Upper lobe of left lung (tissue), 6 donors: ENCODE measurements at regions not wholly inside any gene's neighbourhood (a gene's known extent, or its start where the extent isn't known, plus 50 kb on each side); places are given as distances from the start of the nearest gene placed in this dataset.

Experiments used
- ATAC-seq, 2 donors: fragments of 200-7000 bp; cut with Tn5 transposase; one replicate each; pipeline ENCODE4 v1.9.1; 2022; ENCODE audit warnings: mild to moderate bottlenecking in 2 of 2, moderate library complexity in 2 of 2; ENCODE audit not compliant: low FRiP score in 2 of 2
- DNase-seq, 2 donors: peaks; one replicate each; pipeline ENCODE4 v3.0.0-alpha.2; 2019 to 2020
- H3K27ac ChIP-seq, 4 donors: fragments of 200-600 bp; sonication (generic); one replicate each; pipeline ENCODE4 v1.5.1; 2016 to 2019
- H3K27me3 ChIP-seq, 4 donors: fragments of 200-600 bp; sonication (generic); one replicate each; pipeline ENCODE4 v1.5.1; 2017 to 2019
- H3K36me3 ChIP-seq, 4 donors: fragments of 200-600 bp; sonication (generic); one replicate each; pipeline ENCODE4 v1.5.1; 2016 to 2019
- H3K4me1 ChIP-seq, 4 donors: fragments of 200-600 bp; sonication (generic); one replicate each; pipeline ENCODE4 v1.5.1; 2018 to 2019
- H3K4me3 ChIP-seq, 4 donors: fragments of 200-600 bp; sonication (generic); one replicate each; pipeline ENCODE4 v1.5.1; 2017 to 2019; ENCODE audit warnings: mild to moderate bottlenecking in 2 of 4, moderate library complexity in 1 of 4
- H3K9me3 ChIP-seq, 4 donors: fragments of 200-600 bp; sonication (generic); one replicate each; pipeline ENCODE4 v1.5.1; 2018 to 2019
- EP300 ChIP-seq, 4 donors: sonication (generic); formaldehyde crosslinking; IDR thresholded peaks; one replicate each; pipeline ENCODE4 v1.5.1; 2017; ENCODE audit warnings: antibody characterized with exemption in 4 of 4, control low read depth in 2 of 4
- POLR2A ChIP-seq, 4 donors: fragments of 450-650 bp; IDR thresholded peaks; one replicate each; pipeline ENCODE4 v1.5.1; 2016 to 2017; ENCODE audit warnings: antibody characterized with exemption in 4 of 4, mild to moderate bottlenecking in 2 of 4
- POLR2AphosphoS5 ChIP-seq, 2 donors: sonication (generic); formaldehyde crosslinking; IDR thresholded peaks; one replicate each; pipeline ENCODE4 v1.5.1; 2017; ENCODE audit warnings: antibody characterized with exemption in 2 of 2
- WGBS, 2 donors: methylation state at CpG; one replicate each; pipeline ENCODE4 v1.1.5; 2017 to 2018; 5-methylcytosine and 5-hydroxymethylcytosine counted together
- small RNA-seq, 4 donors: library from RNA; depleted of rRNA; stranded (forward); fragments of <200 nt; gene quantifications; one replicate each; pipeline ENCODE3, GENCODE V24; 2016
- TF ChIP-seq, protein P1 (sequence below), 6 experiments: fragments of 450-650 bp in 4 of 6; fragments of 200-600 bp in 2 of 6; sonication (generic) in 2 of 6; IDR thresholded peaks; one replicate each; pipeline ENCODE4 v1.5.1; 2016 to 2019; ENCODE audit warnings: antibody characterized with exemption in 6 of 6
- donor health status: DM: no; HTN: no; CAD: no; lungs with moderate emphysema.
- donor health status: DM: no; HTN: yes; CAD: no; lungs with severe emphysema.

DNA sequence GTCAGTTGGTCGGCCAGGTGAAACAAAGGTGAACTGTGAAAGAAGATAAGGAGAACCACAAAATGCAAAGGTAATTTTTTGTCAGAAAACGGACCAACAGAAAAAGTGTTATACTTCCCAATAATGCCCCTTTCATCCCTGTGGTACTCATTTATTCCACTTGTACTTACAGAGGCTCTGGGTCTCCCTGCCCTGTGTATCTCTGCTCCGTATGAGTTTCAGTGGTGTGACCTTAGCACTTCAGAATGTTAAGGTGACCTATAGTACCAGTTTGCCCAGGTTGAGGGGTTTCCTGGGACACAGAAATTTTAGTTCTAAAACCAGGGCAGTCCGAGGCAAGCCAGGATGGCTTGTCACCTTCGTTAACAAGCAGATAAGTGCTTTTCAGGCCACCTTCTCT, 254.8 kb downstream of the OLFM3 start:
- DNase-seq (no peak), ATAC-seq (no peak)
- TF ChIP-seq POLR2AphosphoS5 (IDR thresholded peaks at IDR 0.05) (no peak), EP300 (IDR thresholded peaks at IDR 0.05) (no peak), POLR2A (IDR thresholded peaks at IDR 0.05) (no peak)
- TF ChIP-seq, protein P1, sequence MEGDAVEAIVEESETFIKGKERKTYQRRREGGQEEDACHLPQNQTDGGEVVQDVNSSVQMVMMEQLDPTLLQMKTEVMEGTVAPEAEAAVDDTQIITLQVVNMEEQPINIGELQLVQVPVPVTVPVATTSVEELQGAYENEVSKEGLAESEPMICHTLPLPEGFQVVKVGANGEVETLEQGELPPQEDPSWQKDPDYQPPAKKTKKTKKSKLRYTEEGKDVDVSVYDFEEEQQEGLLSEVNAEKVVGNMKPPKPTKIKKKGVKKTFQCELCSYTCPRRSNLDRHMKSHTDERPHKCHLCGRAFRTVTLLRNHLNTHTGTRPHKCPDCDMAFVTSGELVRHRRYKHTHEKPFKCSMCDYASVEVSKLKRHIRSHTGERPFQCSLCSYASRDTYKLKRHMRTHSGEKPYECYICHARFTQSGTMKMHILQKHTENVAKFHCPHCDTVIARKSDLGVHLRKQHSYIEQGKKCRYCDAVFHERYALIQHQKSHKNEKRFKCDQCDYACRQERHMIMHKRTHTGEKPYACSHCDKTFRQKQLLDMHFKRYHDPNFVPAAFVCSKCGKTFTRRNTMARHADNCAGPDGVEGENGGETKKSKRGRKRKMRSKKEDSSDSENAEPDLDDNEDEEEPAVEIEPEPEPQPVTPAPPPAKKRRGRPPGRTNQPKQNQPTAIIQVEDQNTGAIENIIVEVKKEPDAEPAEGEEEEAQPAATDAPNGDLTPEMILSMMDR (IDR thresholded peaks at IDR 0.05): no peak
- no peak overlapping the region for H3K27ac ChIP-seq
- H3K9me3 ChIP-seq: no peaks in the 10 kb centered on the region
- H3K4me1 ChIP-seq: no peaks in the 10 kb centered on the region
- no peaks in the 10 kb centered on the region for H3K27me3 ChIP-seq
- 58 to 59% methylated on average over 5 of the region's 5 CpGs for WGBS, 2 donors
- H3K4me3 ChIP-seq: no peak overlapping the region
- H3K36me3 ChIP-seq: no peaks in the 10 kb centered on the region

DNA sequence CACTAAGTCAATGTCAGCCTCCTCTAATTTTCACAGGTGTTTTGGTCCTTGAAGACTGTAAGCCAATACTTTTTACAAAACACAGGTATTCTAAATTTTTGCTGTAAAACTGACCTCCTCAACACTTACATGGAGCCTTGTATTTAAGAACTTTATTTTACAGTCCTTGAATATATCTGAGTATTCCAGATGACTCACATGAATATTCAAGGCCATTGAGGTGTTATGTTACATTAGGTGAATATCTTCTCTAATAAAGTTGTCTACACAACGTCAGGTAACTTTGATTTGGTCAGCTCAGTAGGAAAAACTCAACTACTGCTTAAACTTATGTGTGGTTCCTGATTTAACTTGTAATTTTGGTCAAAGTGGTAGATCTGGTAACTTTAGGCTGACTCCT, 254.2 kb downstream of the OLFM3 start:
- H3K27me3 ChIP-seq: no peaks in the 10 kb centered on the region
- no peaks in the 10 kb centered on the region for H3K36me3 ChIP-seq
- 78 to 91% methylated on average over 1 of the region's 1 CpG for WGBS, 2 donors
- H3K4me1 ChIP-seq: no peaks in the 10 kb centered on the region
- no peak overlapping the region for H3K4me3 ChIP-seq
- TF ChIP-seq, protein P1 (IDR thresholded peaks at IDR 0.05): no peak
- TF ChIP-seq EP300 (IDR thresholded peaks at IDR 0.05) (no peak), POLR2AphosphoS5 (IDR thresholded peaks at IDR 0.05) (no peak), POLR2A (IDR thresholded peaks at IDR 0.05) (no peak)
- no peaks in the 10 kb centered on the region for H3K9me3 ChIP-seq
- DNase-seq (no peak), ATAC-seq (no peak)
- no peak overlapping the region for H3K27ac ChIP-seq

DNA sequence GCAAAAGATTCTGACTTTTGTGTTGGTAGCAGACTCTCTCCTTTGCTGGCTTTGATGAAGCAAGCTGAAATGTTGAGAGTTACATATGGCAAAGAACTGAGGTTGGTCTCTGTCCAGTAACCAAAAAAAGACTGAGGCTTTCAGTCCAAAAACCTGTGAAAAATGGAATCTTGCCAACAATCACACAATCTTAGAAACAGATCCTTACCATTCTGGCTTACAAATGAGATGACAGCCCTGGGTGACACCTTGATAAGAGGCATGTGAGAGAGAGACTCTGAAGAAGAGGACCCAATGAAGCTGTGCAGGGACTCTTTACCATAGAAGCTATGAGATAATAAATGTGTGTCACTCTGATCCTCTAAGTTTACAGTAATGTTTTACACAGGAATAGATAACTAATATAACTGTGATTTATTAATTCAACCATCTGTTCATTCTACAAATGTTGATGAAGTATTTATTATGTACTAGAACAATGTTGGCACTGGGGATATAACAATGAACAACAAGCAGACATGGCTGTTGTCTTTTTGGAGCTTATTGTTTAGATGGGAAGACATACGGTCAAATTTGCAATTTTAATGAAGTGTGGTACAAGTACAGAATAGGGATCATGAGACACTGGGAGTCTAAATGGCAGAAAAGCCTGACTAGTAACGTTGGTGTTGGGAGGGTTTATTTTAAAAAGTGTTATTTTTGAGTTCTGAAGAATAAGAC, 251.0 kb downstream of the OLFM3 start:
- Histone ChIP-seq H3K4me1 (no peaks in the 10 kb centered on the region), H3K4me3 (no peak overlapping the region), H3K9me3 (no peaks in the 10 kb centered on the region), H3K27ac (no peak overlapping the region), H3K36me3 (no peaks in the 10 kb centered on the region), H3K27me3 (no peaks in the 10 kb centered on the region)
- TF ChIP-seq EP300 (IDR thresholded peaks at IDR 0.05) (no peak), POLR2A (IDR thresholded peaks at IDR 0.05) (no peak), POLR2AphosphoS5 (IDR thresholded peaks at IDR 0.05) (no peak)
- TF ChIP-seq, protein P1 (IDR thresholded peaks at IDR 0.05): no peak
- WGBS, 2 donors: 50 to 58% methylated on average over 2 of the region's 2 CpGs
- no peak for DNase-seq
- no peak for ATAC-seq

DNA sequence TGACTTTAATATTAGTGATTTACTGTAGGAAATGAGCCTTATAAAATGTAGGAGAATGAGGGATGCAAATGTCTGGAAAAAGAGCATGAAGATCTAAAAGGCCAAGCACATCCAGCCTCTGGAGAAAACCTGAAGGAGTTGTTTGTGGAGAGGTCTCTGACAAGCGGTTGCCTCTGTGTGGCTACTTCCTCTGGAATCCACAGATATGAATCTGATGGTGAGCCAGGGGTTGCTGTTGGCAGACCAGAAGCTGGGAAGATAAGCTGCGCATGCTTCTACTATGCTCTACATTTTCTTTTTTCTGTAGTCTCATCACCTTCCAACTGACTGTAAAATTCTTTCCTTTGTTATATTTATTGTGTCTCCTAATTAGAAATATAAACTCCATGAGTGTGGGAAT, 248.6 kb downstream of the OLFM3 start:
- Histone ChIP-seq H3K9me3 (no peaks in the 10 kb centered on the region), H3K27me3 (no peaks in the 10 kb centered on the region), H3K4me1 (no peaks in the 10 kb centered on the region), H3K4me3 (no peak overlapping the region), H3K27ac (no peak overlapping the region), H3K36me3 (no peaks in the 10 kb centered on the region)
- no peak for ATAC-seq
- 67 to 72% methylated on average over 2 of the region's 2 CpGs for WGBS, 2 donors
- no peak for DNase-seq
- TF ChIP-seq POLR2AphosphoS5 (IDR thresholded peaks at IDR 0.05): no peak
- TF ChIP-seq, protein P1 (IDR thresholded peaks at IDR 0.05): no peak
- no peak for TF ChIP-seq POLR2A (IDR thresholded peaks at IDR 0.05)
- no peak for TF ChIP-seq EP300 (IDR thresholded peaks at IDR 0.05)

Small RNAs in the stretch of these regions (small RNA-seq; reads per million reads assigned to genes)
- 0 reads per million in 4 donors for gene RNU6-965P
